Lower lobe of right lung (tissue), 2 donors: ENCODE measurements at regions not wholly inside any gene's neighbourhood (a gene's known extent, or its start where the extent isn't known, plus 50 kb on each side); places are given as distances from the start of the nearest gene placed in this dataset.

Experiments
- ATAC-seq, 2 donors: fragments of 200-7000 bp; cut with Tn5 transposase; one replicate each; pipeline ENCODE4 v1.9.1; 2020 to 2022; ENCODE audit warnings: mild to moderate bottlenecking in 2 of 2, moderate library complexity in 2 of 2
- DNase-seq: peaks from one replicate; pipeline ENCODE4 v3.0.0-alpha.2; 2020
- H3K27ac ChIP-seq: fragments of 200-600 bp; one replicate; pipeline ENCODE4 v1.8.0; 2022
- H3K27me3 ChIP-seq: fragments of 200-600 bp; one replicate; pipeline ENCODE4 v1.8.0; 2022; ENCODE audit warnings: low read depth
- H3K36me3 ChIP-seq: fragments of 200-600 bp; one replicate; pipeline ENCODE4 v1.8.0; 2022; ENCODE audit warnings: mild to moderate bottlenecking
- H3K4me1 ChIP-seq: fragments of 200-600 bp; one replicate; pipeline ENCODE4 v1.8.0; 2022
- H3K4me3 ChIP-seq: fragments of 200-600 bp; one replicate; pipeline ENCODE4 v1.8.0; 2022; ENCODE audit warnings: mild to moderate bottlenecking
- H3K9me3 ChIP-seq: fragments of 200-600 bp; one replicate; pipeline ENCODE4 v1.8.0; 2022
- intact Hi-C: fragments of 100-400 bp; cut with DNase I; formaldehyde crosslinking; loops from one replicate; pipeline ENCODE4 v1.11.0; 2022
- TF ChIP-seq, protein P1 (sequence below): fragments of 200-600 bp; IDR thresholded peaks from one replicate; pipeline ENCODE4 v1.8.0; 2022; ENCODE audit warnings: antibody characterized with exemption, mild to moderate bottlenecking
- donor health status: DM: no; HTN: yes; CAD: no; lungs with severe emphysema.

DNA sequence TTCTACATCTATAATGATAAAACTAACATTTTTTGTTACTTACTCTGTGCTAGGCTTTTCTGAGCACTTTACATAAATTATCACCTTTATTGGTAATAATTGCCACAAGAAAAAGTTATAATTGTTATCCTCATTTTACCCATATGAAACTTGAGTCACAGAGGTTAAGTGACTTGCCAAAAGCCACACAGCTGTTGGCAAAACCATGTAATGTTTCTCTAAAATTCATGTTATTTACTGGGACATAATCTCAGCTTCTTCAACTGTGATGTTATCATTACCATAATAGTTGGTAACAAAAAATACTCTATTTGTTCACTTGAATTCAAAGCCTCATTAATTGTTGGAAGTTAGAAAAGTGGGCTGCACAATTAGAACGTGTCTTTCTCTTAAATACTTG, 437.3 kb downstream of the BRINP1 start:
- H3K27me3 ChIP-seq = no peaks in the 10 kb centered on the region
- H3K4me3 ChIP-seq = no peak overlapping the region
- ATAC-seq (no peak), DNase-seq (no peak)
- intact Hi-C loops = no loop called here
- H3K27ac ChIP-seq = no peak overlapping the region
- H3K4me1 ChIP-seq = no peaks in the 10 kb centered on the region
- TF ChIP-seq, protein P1, sequence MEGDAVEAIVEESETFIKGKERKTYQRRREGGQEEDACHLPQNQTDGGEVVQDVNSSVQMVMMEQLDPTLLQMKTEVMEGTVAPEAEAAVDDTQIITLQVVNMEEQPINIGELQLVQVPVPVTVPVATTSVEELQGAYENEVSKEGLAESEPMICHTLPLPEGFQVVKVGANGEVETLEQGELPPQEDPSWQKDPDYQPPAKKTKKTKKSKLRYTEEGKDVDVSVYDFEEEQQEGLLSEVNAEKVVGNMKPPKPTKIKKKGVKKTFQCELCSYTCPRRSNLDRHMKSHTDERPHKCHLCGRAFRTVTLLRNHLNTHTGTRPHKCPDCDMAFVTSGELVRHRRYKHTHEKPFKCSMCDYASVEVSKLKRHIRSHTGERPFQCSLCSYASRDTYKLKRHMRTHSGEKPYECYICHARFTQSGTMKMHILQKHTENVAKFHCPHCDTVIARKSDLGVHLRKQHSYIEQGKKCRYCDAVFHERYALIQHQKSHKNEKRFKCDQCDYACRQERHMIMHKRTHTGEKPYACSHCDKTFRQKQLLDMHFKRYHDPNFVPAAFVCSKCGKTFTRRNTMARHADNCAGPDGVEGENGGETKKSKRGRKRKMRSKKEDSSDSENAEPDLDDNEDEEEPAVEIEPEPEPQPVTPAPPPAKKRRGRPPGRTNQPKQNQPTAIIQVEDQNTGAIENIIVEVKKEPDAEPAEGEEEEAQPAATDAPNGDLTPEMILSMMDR = no peak
- no peaks in the 10 kb centered on the region for H3K9me3 ChIP-seq
- H3K36me3 ChIP-seq = no peaks in the 10 kb centered on the region

- intact Hi-C loops = no loop called here
- Histone ChIP-seq H3K27me3 (no peaks in the 10 kb centered on the region), H3K27ac (no peak overlapping the region), H3K4me3 (no peak overlapping the region), H3K9me3 (no peaks in the 10 kb centered on the region), H3K36me3 (no peaks in the 10 kb centered on the region), H3K4me1 (no peaks in the 10 kb centered on the region)
- ATAC-seq (no peak), DNase-seq (no peak)
- TF ChIP-seq, protein P1 = no peak
Observed at GRCh38 chr9:118938581-118938980, 430.7 kb downstream of the BRINP1 start.

GRCh38 chr9:118940473-118940872, 428.8 kb downstream of the BRINP1 start:
- Histone ChIP-seq H3K27ac (no peak overlapping the region), H3K9me3 (no peaks in the 10 kb centered on the region), H3K4me1 (no peaks in the 10 kb centered on the region), H3K27me3 (no peaks in the 10 kb centered on the region), H3K4me3 (no peak overlapping the region), H3K36me3 (no peaks in the 10 kb centered on the region)
- DNase-seq = no peak
- no peak for ATAC-seq
- intact Hi-C loops = no loop called here
- TF ChIP-seq, protein P1 = no peak

DNA sequence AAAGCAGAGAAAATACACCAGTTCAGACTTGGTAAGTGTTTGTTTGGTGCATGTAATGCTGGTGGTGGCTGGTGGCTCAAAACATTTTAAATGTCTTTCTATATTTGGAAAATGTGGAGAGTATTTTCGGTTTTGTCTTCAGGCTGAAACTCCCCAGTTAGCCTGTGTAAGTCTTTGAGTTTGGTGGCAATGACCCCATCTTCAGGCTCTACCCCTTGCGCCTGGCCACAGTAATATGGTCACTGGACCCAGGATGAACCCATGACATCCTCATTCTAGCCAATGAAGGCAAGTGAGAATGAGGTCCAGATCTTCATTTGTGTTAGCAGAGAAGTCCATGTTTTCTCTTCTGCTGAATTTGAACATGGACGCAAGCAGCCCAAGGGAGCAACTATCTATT, 422.6 kb downstream of the BRINP1 start:
- Histone ChIP-seq H3K27ac (no peak overlapping the region), H3K9me3 (no peaks in the 10 kb centered on the region), H3K27me3 (no peaks in the 10 kb centered on the region), H3K4me3 (no peak overlapping the region), H3K36me3 (no peaks in the 10 kb centered on the region), H3K4me1 (no peaks in the 10 kb centered on the region)
- intact Hi-C loops = no loop called here
- no peak for ATAC-seq
- TF ChIP-seq, protein P1 = no peak
- no peak for DNase-seq

GRCh38 chr9:118954857-118955256, 414.4 kb downstream of the BRINP1 start:
- ATAC-seq (no peak), DNase-seq (no peak)
- H3K27me3 ChIP-seq = no peaks in the 10 kb centered on the region
- intact Hi-C loops = no loop called here
- H3K4me3 ChIP-seq = no peak overlapping the region
- no peak overlapping the region for H3K27ac ChIP-seq
- H3K4me1 ChIP-seq = no peaks in the 10 kb centered on the region
- H3K36me3 ChIP-seq = no peaks in the 10 kb centered on the region
- TF ChIP-seq, protein P1 = no peak
- H3K9me3 ChIP-seq = no peaks in the 10 kb centered on the region

- Histone ChIP-seq H3K27me3 (no peaks in the 10 kb centered on the region), H3K27ac (no peak overlapping the region), H3K4me1 (no peaks in the 10 kb centered on the region), H3K36me3 (no peaks in the 10 kb centered on the region), H3K4me3 (no peak overlapping the region), H3K9me3 (no peaks in the 10 kb centered on the region)
- no peak for ATAC-seq
- intact Hi-C loops = no loop called here
- TF ChIP-seq, protein P1 = no peak
- no peak for DNase-seq
Observed at GRCh38 chr9:118957585-118957984, 411.6 kb downstream of the BRINP1 start.
